NCI-H1417 treated with DMSO at 0.1 percent for 48 hours (cell line): ENCODE measurements at regions not wholly inside any gene's neighbourhood (a gene's known extent, or its start where the extent isn't known, plus 50 kb on each side); places are given as distances from the start of the nearest gene placed in this dataset.
"Not testable (repeated sequence)": the region's sequence is repeated elsewhere in the genome, so short reads cannot be mapped to it uniquely, and the experiment has no call there.

Experiments
- DNase-seq: peaks from one replicate; lab custom pipeline; 2025; lab: John Stamatoyannopoulos, UW

DNA sequence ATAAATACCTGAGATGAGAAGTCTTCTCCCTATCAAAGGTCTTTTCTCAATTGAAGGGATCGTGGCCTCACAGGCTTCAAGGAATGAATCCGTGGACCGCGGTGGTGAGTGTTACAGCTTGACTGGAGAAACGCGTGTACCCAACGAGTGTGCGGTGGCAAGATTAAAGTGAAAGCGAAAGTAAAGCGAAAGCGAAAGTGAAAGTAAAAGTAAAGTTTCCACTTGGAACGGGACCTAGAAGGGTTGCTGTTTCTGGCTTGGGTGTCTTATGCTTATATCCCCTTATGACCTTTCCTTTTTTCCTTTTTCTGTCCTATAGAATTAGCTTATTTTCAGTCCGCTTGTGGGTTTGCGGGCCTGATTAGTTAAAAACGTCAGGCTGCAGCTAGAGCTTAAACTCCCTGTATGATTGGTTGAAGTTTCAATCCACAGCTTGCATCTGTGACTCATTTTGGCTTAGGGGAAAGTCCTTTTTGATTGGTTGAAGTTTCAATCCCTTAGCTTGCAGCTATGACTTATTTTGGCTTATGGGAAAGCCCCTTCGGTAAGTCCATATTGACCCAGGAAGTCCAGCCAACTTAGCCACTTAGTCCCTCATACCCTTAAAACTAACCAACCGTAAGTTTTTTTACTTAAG, 924.3 kb upstream of the CDH10 start:
- DNase-seq, result no peak

DNA sequence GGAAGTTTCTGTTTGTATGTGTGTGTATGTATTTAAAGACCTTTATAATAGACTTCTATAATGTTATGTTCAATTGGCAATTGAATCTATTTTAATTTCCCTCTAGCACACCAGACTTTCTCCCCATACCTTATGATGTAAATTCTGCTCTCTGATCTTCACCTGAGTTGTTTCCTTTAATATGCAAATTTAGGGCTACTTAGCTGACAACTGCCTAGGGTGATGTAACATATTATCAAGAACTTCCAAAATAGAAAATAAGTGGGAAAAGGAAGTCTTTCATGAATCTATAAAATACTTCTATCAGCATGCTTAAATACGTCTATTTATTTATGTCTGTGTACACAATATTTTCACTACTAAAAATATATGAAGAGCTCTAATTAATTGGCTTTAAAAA, 923.5 kb upstream of the CDH10 start:
- no peak for DNase-seq

DNA sequence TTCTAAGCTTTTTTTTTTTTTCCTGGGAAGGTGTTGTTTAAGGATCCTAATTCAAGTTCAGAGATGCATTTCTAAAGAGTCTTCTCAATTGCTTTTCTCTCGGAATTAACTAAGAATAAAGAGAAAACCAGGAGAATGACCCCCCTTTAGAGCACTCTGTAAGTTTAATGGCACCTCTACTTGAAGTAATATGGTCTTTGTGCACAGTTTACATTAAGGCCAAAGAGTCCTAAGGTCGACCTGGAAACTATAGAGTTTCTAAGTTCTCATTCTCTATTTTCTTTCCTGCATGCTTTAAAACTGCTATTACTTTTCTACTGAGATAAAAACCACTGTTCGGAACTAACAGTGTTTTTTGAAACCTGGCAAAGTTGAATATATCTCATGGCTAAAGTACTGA, 923.1 kb upstream of the CDH10 start:
- no peak for DNase-seq

DNA sequence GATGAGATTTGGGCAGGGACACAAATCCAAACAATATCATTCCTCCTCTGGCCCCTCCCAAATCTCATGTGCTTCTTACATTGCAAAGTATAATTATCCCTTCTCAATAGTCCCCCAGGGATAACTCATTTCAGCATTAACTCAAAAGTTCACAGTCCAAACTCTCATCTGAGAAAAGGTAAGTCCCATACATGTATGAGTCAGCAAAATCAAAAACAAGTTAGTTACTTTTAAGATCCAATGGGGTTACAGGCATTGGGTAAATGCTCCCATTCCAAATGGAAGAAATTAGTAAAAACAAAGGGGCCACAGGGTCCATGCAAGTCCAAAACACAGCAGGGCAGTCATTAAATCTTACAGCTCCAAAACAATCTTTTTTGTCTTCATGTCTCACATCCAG, 917.9 kb upstream of the CDH10 start:
- DNase-seq, result no peak

DNA sequence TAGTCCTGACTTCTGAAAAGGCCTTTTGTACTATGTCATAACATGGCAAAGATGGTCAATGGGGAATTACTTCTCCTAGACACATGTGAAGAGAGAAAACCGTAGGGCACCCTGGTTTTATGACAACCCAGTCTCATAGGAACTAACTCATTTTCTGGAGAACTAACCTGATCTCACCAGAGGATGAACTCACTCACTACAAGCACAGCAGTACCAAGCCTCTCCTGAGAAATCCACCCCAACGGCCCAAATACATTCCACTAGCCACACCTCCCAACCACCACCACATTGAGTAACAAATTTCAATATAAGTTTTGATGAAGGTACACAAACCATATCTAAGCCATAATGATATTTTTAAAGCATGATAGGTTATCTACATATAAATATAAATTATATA, 909.3 kb upstream of the CDH10 start:
- DNase-seq, result no peak

DNA sequence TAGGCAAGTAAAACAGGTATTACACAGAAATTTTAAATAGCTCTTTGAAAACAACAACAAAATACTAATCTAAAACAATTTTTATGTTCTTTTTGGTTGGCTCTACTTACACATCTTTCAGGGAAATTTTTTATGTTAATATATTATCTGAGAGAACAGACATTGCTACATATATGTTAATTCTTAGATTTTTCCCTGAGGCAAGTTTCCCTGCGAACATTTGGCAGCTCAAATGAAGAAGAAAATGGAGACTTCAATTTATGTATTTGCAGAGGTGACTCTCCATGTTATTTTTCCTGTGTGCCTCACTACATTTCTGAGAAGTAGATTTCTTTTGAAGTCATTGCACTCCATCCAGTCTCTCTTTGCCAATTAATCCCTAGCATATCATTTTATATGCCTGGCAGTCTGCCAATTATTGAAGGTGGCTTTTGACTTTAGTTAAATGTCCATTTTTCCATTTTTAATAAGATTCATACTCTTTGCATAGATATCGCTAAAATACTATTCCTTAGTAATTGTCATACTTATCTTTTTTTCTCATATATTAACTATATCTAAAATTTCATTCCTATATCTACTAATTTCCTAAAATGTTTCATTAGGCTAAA, 908.2 kb upstream of the CDH10 start:
- DNase-seq, result no peak

DNA sequence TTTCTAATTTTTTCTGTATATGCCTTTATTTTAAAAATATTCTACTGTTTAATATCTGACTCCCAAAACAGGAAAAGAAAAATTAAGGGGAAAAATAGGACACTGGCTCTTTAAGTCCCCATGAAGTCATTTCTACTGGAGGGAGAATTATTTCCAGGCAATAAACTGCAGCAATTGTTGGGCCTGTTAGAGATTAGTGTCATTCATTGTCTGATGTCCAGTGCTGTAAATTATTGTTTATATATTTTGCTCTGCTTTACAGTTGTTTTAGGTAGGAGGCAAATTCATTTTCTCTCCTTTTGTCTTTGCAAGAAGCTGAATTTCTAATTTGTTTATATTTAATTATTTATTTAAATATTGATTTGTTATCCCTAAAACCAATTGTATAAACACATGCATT, 906.0 kb upstream of the CDH10 start:
- no peak for DNase-seq

DNA sequence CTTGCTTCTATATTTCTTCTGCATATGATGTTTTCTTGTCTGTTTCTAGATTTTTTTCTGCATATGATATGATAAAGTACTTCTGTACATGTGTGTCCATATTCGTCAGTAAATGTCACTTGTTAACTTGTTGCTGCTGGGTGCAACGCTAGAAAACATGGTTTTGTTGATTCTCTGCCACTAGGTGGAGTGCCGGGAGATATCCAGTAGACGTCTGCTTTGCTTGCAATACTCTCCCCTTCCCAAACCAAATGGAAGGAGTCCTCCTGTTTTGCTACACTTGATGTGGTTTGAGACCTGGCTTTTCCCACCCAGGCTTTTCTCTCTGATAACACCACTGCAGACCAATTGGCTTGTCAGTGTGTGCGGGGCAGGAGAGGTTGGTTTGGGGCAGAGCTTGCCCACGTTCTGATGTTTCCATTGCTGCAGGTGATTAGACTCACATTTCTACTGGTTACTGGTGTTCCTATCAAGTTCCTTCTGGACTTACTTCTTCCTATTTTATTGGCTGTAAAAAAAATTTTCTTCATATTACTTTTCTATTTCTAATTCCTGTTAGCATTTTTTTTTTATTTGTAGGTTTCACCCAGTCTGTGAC, 900.0 kb upstream of the CDH10 start:
- DNase-seq, result no peak

DNA sequence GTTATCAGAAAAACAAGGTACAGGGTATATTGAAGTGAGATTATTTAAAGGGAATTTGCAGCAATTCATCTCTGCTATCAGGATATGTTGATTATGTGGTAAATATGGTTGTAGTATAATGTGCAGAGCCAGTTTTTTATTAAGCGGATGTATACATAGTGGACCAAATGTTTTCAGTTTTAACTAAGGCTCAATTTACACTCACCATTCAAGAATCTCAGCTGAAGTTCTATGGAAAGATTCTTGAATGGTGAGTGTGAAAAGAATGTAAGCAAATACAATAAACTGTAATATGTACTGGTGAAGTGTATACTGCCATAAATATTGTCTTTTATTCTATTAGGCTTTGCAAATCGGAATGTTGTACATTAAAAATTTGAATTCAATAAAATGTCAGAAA, 895.9 kb upstream of the CDH10 start:
- no peak for DNase-seq

DNA sequence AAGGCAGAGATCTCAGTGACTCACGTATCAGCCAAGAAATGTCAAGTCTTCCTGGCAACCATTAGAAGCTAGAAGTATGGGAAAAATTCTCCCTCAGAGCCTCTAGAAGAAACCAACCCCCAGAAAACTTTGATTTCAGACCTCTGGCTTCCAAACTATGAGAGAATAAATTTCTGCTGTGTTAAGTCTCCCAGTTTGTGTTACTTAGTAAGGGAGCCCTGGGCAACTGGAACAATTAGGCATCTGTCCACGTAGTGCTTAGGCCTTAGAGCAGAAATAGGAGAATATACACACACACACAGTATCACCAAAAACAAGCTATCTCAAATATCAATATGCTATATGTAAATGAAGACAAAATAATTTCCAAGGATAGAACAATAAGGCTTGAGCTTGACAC, 894.8 kb upstream of the CDH10 start:
- no peak for DNase-seq

DNA sequence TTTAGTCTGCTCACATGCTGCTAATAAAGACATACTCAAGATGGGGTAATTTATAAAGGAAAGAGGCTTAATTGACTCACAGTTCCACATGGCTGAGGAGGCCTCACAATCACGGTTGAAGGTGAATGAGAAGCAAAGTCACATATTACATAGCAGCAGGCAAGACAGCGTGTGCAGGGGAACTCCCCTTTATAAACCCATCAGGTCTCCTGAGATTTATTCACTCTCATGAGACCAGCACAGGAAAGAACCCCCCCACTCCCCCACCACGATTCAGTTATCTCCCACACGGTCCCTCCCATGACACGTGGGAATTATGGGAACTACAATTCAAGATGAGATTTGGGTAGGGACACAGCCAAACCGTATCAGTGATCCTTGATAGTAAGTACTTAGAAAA, 891.7 kb upstream of the CDH10 start:
- DNase-seq, result not testable (repeated sequence)

DNA sequence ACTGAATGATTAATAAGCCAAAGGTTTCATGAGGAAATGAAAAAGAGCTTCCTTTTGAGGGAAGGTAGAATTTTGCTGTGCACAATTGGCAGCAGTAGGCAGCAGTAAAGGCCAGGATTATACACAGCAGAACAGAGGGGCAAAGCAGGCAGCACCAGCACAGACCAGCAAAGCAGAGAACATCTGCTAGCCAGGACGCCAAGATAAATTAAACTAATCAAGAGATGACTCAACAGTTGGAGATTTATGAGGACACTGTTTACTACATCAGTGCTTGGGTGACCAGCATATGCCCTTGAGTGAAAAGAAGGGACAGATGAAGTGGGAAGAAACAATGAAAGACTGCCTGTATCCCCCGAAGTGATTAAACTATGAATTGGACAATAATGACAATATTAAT, 871.4 kb upstream of the CDH10 start:
- no peak for DNase-seq

DNA sequence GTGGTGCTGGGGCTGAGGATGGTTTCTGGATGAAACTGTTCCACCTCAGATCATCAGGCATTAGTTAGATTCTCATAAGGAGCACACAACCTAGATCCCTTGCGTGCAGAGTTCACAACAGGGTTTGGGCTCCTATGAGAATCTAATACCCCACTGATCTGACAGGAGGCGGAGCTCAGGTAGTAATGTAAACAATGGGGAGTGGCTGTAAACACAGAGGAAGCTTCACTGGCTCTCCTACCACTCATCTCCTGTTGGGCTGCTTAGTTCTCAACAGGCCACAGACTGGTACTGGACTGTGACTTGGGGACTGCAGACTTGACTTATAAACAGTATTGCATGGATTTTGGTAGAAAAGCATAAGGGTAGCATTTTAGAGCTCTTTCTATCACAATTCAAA, 870.7 kb upstream of the CDH10 start:
- DNase-seq, result no peak

DNA sequence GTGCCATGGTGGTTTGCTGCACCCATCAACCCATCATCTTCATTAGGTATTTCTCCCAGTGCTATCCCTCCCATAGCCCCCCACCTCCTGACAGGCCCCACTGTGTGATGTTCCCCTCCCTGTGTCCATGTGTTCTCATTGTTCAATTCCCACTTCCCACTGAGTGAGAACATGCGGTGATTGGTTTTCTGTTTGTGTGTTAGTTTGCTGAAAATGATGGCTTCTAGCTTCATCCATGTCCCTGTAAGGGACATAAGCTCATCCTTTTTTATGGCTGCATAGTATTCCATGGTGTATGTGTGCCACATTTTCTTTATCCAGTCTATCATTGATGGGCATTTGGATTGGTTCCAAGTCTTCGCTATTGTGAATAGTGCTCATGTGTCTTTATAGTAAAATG, 865.9 kb upstream of the CDH10 start:
- not testable (repeated sequence) for DNase-seq

DNA sequence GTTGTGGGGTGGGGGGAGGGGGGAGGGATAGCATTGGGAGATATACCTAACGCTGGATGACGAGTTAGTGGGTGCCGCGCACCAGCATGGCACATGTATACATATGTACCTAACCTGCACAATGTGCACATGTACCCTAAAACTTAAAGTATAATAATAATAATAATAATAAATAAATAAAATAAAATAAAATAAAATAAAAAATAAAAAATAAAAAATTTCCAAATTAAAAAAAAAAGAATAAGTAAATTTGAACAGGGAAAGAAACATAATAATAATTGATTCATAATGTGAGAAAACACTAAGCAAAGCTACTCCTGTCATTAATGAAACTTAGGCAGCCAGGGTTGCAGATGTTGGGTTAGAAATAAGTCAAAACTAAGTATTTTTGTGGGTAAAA, 863.2 kb upstream of the CDH10 start:
- not testable (repeated sequence) for DNase-seq

DNA sequence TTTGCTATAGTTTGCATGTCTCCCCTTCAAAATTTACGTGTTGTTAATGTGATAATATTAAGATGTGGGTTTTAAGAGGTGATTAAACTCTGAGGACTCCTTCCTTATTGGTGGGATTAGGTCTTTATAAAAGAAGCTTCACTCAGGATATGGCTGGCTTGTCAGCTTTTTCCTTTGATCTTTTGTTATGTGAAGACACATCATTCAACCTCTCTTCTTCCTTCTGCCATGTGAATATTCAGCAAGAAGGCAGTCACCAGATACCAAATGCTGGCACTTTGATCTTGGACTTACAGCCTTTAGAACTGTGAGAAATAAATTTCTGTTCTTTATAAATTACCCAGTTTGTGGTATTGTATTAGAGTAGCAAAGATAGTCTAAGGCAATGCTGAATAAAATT, 855.9 kb upstream of the CDH10 start:
- DNase-seq, result no peak

DNA sequence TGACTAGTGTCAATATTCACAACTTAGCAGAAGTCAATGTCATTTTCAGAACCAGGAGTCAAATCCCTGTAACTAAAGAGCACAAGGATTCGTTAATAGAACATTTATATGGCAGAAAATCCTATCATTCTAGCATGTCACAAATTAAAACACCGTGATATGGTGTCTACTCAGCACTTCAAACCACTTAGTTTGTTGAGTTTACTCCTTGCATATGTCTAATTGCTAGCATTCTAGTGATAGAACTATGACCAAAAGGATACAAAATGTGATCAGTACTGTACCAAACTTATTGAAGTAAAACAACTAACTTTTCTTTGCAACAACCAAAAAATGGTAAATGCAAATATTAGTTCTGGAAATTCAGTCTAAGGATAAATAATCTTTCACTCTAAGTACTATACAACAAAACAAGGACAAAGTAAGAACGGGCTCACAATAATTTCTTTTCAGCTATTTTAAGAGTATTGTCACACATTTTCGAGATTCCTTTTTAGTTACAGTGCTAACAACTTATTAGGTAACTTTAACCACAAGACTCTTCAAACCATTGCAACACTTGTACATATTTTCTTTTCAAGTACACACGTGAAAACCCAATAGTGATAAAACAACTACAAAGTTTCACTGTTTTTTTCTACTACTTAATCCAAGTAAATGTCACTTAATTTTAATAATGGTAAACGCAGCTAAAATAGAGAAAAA, 845.2 kb upstream of the CDH10 start:
- no peak for DNase-seq

DNA sequence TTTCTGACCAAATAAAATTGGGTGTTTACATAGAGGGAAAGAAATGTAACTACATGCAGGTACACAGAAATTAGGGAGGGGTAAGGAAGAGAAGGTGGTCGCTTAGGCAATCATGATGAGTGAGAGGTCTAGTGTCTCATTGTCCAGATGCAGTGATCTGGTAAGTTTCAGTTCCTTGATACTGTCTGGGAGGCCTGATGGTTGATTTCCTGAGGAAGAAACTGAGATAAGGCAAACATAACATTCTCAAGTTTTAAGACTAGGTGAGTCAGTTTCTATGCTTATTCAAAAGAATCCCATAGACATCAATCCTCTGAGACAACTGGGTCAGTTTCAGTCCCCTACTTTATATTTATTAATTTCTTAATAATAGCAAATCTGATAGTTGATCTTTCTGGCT, 843.3 kb upstream of the CDH10 start:
- DNase-seq, result no peak

DNA sequence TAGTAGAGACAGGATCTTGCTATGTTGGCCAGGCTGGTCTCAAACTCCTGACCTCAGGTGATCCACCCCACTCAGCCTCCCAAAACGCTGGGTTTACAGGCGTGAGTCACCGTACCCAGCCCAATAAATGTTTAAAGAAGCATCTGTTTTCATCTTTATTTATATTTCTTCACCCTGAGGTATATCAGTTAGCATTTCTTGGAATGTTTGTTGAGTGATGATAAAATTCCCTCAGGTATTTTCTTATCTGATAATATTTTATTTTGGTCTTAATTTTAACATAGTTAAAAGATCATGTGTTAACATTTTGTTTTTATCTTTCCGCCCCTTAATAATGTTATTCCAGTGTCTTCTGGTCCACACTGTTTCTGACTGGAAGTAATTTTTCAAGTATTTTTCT, 839.6 kb upstream of the CDH10 start:
- no peak for DNase-seq

DNA sequence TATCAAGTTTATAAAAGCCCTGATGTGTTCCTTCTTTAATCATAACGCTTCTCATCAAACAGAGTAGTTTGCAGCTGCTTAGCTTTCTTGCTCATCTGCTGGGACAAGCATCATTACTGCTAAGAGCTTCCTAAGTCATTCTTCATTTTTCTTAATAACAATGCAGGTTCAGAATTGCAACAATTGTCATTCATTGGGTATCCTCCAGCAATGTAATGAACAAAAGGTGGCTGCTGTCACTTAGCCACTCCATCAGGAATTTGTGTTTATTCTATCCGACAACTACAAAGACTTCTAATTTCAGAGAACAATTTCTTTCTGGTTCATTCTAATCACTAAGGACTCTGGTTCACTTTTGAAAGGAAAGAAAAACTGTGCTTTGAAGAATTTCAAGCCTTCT, 836.7 kb upstream of the CDH10 start:
- DNase-seq, result no peak

DNA sequence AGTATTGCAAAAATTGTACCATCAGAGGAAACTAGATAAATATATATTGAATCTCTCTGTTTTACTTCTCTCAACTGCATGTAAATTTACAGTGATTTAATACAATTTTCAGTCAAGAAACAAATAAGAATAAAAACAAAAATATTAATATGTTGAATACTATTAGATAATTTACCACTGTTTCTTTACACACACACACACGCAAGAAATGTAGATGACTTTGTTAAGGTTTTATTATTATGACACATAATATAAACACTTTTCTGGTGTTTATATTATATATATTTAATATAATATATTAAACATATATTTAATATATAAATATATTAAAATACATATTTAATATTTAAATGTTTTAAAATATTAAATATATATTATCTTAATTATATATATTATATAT, 814.3 kb upstream of the CDH10 start:
- DNase-seq, result no peak

DNA sequence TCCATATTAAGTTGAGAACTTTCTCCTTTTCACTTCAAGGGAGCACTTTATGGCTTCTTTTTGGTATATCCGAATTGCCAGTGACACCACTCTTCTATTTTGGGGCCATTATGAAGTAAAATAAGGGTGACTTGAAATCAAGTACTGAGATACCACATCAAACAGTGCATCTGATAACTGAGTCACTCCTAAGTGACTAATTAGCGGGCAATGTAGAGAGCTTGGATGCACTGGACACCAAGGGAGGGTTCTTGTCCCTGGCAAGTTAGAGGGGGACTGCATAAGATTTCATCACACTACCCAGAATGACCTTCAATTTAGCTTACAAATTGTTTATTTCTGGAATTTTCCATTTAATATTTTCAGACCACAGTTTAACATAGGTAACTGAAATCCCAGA, 813.9 kb upstream of the CDH10 start:
- no peak for DNase-seq

DNA sequence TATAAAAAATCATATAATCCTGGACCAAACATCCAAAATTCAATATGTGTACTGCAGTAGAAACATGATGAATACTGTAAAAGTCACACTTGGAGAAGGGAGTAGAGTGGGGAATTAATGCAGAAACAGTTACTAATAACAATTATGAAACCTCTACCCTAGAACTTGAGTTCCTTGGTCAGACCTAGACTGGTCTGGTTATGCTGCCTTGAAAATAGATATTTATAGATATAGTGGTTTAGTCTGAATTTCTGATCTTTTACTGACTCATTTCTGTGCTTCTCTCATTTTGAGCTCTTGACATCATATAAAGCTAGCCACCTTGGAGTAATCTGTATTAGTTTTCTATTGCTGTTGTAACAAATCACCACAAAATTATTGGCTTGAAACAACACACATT, 808.7 kb upstream of the CDH10 start:
- DNase-seq, result no peak
